ENCODE measurements at regions not wholly inside any gene's neighbourhood (a gene's known extent, or its start where the extent isn't known, plus 50 kb on each side); places are given as distances from the start of the nearest gene placed in this dataset.

DNA sequence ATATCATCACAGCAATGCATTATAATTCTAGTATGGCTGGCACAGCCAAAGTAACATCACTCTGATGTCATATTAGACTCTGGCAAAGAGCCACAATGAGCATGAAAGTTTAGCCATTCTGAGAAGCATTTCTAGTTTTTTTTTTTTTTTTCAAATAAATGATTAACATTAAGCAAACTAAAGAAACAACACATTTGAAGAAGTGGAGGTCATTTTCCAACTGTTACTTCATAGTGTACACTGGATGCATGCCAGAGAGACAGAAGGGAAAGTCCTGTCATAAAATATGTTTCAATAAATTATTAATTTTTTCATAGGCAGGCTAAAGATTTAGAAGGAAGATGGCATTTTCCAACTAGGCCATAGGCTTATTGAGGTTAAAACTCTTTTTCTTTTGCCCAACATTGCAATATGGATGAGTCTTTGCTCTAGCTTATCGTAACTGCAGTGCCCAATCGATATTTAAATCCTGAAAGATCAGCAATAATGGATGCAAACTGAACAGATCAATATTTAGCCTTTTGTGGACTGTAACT is 1630.4 kb upstream of the ACVR2A start:
- no peak for DNase-seq

DNA sequence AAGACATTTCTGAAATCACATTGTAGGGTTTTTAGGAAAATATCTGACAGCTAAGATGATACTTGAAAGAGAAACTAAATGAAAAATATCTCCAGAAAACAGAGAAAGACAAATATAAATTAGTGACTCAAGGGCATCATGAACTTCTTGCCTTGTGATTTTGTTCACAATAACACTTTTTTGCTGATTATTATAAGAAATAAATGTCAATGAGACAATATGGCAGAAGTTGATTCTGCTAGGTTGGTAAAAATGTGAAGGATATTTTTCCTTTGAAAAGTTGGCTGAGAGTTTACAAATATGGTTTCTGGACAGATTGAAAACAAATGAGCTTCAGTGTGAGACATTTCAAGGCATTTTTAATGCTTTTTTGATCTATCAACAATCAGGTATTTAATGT is 1631.2 kb upstream of the ACVR2A start:
- DNase-seq, result no peak

DNA sequence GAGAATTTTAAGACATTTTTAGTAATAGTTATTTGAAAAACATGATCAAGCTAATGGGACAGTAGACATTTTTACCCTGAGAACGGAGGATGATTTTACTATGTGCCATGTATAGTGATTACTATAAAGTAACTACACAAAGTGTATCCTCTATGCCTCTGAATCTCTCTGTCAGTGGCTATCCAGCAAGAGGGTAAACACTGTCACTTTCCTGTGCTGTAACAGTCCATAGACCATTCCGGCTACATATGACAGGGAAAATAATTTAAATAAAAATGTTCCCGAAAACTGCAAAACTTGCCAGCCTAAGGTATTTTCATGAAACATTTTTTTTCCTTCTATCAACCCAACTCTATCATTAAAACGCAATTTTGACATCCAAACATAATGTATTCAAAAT is 1632.2 kb upstream of the ACVR2A start:
- no peak for DNase-seq

DNA sequence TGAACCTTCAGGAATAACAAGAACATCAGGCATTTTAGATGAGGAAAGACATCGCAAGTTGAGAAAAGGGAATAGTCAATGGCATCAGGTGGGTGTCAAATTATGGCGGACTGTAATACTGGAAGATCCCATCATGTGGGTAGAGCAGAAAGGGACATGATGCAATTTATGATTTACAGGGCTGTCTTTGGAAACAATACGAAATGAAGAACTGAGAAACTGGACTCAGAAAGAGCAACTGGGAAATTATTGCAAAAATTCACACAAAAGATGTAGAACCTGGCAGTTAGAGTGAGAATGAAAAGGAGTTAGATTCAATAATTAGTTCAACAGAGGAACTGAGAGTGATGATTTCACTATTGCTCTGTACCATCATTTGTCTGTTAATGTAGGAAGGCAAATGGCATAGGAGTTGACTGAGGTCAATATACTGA is 1635.0 kb upstream of the ACVR2A start:
- DNase-seq, result no peak

DNA sequence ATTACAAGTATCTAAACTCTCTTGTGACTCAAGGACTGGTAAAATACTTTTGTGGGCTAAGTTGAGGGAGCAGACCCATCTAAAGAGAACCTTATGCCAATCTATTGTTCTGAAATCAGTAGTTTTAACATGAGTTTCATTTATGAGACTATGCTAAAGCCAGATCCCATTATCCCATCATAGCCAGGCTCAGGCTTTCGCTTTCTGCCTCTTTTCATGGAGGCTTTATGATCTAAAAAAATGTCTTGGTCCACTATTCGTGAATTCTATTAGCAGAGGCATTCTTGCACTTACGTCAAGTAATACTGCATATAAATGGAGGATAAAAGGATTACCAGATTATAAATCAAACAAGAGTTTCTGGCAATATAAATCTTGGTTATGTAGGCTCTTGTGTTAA is 1636.9 kb upstream of the ACVR2A start:
- DNase-seq, result no peak

DNA sequence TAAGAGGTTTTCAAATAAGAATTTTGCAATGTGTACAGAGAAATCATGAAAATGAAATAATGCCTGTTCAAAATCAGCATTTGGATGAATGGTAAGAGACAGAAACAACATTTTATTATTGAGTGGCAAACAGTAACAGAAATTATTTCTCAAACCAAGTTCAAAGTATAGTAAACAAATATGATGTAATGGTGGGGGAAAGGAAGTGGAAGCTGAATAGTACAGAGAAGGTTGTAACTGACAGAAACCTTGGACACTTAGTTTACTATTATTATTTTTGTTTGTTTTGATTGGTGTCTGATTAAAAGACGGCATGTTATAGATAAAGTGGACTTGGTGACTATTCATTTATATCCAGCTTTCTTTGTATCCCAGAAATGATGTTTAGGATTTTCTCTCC is 1637.4 kb upstream of the ACVR2A start:
- no peak for DNase-seq

DNA sequence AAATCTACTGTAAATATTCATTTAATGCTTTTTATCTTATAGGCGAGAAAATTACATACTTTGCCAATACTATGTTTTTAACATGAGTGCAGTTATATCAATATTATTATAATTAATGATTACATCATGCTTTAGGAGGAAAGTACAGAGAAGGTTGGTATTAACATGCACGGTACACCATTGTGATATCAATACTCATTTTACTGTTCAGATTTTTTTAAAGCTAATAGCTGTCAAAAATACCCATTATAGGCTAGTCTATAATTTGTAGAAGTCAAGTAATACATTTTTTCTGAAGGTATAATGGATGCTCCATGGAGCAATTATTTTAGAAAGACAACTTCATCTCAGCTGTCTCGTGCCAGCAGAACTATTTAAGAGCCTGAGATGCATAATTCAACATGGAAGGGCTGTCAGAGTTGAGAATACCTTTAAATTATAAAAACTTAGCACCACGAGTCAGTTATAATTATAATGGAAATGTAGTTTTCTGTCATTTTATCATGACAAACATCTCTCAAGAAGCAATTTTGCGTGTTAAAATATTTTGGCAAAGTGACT is 1641.7 kb upstream of the ACVR2A start:
- DNase-seq, result no peak

DNA sequence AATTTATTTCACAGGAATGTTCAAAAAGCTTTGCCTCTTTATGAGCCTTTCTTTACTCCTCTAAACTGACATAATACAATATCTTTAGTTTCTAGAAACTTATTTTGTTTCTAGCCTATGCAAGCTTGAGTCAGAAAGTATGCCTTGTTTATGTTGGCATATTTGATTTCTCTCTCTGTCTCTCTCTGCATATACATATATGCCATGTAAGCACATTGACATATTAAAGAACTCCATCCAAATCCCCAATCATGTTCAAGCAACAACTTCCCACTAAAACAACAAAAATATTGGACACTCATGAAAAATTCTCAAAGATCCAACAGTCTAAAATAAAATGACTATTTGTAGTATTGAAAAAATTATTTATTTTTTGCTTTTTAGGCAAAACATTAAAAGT is 1651.2 kb upstream of the ACVR2A start:
- DNase-seq, result no peak

DNA sequence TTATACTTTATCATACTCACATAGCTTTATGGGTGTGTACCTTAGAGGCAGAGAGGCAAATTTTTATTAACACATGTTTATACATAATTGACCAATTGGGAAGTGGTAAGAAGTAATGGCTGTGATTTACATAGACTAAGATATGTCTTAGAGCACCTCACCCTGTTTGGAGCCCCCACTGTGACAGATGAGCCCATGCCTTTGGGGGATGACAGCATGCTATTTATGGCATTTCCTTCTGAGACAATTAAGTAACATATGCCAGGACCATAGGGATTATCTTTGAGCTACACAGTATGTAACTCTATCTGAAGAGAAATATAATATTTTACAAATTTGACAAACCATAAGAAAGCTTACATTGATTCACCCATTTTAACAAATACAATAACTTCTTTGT is 1655.3 kb upstream of the ACVR2A start:
- DNase-seq, result no peak

DNA sequence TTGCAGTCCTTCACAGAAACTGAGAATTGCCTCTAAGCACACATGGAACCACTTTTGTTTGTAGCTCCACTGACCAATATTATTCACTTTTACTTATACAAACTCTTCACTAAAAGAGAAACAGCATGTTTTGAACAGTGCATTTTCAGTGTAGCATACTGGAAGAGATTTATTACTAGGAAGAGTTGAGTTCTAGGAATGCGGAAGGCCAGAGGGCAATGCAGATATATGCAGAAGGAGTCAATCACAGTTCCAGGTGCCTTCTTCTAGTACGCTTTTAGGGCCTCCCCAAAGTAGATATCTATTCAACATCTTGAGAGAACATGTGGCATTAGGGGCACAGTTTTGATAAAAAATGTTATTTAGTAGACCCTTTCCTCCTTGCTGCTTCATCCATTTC is 1654.0 kb upstream of the ZEB2 start:
- DNase-seq, result no peak

DNA sequence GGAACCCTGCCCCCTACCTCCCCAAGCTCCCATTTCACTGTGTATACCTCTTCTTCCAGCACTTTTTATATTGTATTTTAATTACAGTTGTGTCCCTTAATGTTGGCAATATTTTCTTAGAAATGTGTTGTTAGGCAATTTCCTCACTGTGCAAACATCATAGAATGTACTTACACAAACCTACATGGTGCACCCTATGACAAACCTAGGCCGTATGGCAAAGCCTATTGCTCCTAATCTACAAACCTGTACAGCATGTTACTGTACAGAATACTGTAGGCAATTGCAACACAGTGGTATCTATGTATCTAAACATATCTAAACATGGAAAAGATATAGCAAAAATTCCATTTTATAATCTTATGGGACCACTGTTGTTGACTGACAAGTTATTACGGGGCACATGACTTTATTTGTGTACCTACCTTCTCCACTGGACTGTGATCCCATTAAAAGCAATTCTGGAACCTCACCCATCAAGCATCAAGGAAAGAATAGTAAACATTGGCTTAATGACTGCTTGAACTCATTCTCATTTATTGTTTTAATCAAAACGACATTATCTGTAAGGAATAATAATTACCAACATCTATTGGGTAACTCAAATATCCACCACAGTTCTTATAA is 1641.5 kb upstream of the ZEB2 start:
- no peak for DNase-seq

DNA sequence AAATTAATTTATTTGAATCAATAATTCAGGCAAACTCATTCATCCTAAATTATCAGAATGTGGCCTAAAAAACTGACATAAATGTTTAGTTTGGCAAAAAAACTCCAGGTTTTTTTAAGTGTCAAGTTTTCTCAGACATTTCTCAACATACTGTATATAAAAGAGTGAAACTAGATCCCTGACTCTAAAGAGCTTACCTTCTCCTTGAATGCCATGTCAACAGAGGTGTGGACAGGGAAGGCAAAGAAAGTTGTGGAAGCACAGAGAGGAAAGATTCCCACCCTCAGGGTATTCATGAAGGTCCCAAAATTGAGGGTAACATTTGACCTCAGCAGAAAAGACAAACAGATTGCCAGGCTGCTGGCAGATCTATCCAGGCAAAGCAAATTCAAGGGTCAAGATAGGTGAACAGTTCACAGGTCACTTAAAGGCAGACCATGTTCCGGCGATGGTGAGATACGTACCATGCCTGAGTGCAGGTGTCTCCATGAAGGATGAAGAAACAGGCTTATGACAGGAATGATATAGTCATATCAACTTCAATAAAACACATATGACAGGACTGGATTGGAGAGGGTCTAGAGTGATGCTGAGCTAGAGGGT is 1638.3 kb upstream of the ZEB2 start:
- DNase-seq, result no peak

DNA sequence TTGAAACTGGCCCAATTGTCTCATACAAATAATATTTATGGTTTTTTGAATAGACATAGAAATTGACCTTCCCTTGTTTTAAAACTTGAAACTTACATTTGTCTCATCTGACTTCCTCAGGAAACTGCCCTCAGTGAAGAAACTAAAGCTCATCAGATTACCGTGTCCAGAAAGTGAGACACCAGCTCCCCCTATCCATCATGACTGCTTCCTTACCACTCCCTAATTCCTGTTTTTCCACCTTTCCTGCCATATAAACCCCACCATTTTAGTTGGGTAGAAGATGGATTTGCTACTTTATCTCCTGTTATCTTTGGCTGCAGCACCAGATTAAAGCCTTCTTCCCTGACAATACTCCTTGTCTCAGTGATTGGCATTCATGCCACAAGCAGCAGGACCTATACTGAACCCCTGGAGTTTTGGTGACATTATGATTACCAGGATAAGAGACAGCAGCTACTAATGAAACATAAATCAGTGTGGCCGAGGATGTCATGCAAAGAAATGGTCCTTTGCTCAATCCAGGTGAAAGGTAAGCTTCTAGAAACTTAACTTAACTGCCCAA is 1627.6 kb upstream of the ZEB2 start:
- no peak for DNase-seq

DNA sequence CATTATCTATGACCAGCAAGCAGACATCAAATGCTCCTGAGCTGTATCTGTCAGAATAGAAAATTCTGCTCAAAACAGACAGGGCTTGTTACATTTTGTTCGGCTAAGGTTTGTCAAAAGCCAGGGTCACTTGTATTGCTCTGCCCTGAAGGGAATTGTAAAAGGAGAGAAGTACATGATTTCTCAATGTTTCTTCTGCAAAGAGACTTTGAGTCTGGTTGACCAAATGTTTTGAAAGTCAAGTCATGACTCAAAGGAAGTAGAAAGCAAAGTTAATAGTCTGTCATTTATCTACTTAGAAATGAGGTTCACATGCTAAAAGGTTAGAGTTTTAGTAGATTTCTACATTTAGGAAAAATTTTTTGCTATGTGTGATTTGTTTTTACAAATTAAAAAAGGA is 1624.1 kb upstream of the ZEB2 start:
- DNase-seq, result no peak

DNA sequence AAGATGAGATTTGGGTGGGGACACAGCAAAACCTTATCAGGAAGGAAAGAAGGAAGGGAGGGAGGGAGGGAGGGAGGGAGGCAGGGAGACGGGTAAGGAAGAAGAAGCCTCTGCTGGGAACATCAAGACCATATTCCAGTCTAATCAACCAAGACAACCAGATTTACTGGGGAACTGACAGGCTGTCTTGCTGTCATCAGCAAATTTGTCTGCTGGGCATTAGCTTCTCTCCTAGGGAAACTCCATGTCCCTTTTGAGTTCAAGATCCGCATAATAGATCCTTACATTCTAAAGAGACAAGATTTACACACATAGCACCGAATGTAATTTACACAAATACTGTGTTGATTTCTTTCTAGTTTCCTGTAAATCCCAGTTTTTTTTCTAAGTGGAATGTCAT is 1618.9 kb upstream of the ZEB2 start:
- DNase-seq, result no peak

DNA sequence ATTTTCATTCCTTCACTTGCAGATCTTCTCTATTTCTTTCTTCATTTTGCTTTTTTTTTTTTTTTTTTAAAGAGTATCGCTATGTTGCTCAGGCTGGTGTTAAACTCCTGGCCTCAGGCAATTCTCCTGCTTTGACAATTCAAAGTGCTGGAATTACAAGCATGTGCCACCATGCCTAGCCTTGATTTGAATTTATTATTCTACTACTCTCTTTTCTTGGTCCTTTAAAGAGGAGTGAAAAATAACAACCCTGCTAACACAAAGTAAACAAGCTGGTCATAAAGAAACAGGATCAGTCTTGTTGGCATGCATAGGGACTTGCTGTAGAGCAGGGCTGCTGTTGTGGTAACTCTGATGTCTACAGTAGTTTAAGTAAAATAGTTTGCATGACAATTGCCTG is 1615.3 kb upstream of the ZEB2 start:
- DNase-seq, result no peak

DNA sequence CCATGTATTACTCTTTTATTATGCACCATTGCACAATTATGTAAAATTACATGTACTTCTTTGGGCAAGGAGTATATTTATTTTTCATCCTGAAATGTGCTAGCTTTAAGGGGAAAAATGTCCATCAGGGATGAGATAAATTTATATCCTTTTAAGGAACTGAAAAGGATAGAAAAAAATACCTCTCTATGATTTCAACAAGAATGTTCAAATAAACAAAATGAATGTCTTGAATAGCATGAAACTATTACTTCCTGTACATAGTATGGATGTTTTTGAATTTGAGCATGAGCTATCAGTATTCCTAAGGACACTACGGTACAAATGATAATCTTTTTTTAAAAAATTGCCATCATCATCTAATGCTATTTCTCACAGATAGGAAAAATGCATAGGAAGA is 1611.9 kb upstream of the ZEB2 start:
- DNase-seq, result no peak

DNA sequence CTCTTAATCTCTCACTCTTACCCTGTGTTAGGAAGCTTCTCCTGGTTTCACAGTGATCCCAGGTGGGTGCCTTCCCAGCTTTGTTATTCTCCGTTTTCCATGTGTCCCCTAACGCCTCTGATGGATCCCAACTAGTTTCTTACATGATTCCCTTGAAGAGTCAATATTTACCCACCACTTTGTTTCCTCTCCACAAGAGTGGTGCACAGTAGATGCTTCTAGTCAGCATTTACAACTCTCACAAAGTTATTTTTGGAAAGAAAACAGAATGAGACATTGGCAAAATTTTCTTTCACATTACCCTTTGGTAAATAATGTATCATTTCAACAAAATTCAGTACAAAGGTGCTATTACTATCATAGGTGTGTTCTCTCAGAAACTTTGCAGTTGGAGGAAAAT is 1611.1 kb upstream of the ZEB2 start:
- no peak for DNase-seq

DNA sequence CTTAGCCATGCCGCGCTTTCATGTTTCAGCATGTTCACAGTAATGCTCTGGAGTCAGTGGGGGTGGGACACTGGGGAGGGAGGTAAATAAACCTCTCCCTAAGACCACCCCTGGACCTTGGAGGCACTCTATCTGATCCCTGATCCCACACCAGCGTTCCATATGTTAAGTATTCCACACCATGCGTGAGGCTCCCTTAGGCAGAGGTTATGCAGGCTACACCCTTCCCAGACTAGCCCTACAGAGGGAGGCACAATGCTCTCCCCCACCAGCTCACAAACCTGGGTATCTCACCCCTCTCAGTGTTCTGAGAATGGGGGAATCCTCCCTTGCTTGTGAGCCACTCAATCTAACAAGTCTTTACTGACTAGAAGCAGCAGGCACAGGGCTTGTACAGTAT is 1610.4 kb upstream of the ZEB2 start:
- no peak for DNase-seq

DNA sequence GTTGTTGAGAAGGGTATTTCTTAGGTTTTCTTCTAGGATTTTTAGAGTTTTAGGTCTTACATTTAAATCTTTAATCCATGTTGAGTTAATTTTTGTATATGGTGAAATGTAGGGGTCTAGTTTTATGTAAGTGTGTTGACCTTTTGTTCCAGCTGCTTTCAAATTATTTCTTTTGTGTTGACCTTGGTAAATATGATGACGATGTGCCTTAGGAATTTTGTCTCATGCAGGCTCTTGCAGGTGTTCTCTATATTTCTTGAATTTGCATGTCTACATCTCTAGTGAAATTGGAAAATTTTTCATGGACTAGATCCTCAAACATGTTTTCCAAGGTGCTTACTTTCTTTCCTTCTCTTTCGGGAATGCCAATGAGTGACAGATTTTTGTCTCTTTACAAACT is 1609.3 kb upstream of the ZEB2 start:
- DNase-seq, result no peak

DNA sequence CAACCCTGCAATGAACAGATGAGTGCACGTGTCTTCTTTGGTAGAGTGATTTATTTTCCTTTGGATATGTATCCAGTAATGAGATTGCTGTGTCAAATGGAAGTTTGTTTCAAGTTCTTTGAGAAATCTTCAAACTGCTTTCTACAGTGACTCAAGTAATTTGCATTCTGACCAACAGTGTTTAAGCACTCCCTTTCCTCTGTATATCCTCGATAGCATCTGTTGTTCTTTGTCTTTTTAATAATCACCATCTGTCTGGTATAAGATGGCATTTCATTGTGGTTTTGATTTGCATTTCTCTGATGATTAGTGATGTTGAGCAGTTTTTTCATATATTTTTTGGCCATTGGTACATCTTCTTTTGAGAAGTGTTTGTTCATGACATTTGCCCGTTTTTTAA is 1608.3 kb upstream of the ZEB2 start:
- DNase-seq, result no peak

DNA sequence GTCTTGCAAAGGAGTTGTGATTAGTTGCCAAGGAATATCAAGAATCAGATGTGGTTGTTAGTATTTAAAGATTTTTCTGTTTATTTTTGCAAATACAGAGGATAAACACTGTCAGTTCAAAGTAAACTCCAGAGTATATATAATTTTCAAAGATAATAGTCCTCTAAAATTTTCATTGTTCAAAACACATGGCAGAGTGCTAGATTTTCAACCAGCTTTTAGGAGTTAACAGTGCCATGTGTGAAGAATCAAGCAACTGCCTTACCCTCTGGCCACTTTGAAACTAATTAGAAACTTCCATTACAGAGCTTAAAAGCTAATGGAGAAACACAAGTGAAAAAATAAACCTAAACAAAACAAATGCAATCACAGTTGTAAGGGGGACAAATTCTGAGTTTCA is 1605.6 kb upstream of the ZEB2 start:
- no peak for DNase-seq

DNA sequence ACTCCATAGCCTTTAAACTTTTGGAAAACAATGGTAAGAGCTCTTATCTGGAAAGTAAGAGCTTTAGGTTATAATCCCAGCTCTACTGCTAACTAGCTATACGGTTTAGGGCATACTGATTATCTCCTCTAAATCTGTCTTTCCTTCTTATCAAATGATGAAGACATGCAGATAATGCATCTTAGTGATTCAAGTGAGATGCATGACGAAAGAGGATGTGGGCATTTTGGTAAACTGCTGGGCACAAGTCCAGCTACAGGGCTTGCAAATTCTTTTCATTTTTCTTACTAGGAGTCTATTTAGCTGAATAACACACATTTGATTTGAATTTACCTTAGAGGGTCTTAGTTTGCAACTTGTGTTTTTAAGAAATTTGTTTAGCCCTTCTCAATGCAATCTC is 1604.8 kb upstream of the ZEB2 start:
- DNase-seq, result no peak

DNA sequence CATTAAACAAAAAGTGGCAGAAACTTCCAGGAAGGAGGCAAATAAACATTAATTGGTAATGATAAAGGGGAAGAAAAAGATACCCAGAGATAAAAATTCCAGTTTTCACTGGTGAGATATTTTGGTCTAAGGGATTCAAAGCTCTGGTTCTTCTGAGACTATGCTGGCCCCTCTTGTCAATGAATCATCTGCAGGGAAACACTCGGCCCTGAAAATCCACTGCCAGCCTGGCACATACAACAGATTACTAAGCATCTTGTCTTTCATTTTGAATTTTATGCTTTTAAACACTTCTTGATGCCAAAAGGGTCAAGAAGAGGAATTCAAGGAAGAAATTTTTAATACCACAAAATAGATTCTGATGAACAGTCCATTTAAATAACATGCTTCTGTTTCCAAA is 1603.8 kb upstream of the ZEB2 start:
- DNase-seq, result no peak

All from skin of body (tissue), 1 donor.